ENCODE measurements at regions not wholly inside any gene's neighbourhood (a gene's known extent, or its start where the extent isn't known, plus 50 kb on each side); places are given as distances from the start of the nearest gene placed in this dataset.

- TF ChIP-seq REST (IDR thresholded peaks at IDR 0.05; ENCODE audit: low read depth): no peak
- no peak for TF ChIP-seq CREB1 (IDR thresholded peaks at IDR 0.05; ENCODE audit: low read depth)
Measured at GRCh38 chr20:24321973-24322372, 147.5 kb upstream of the SYNDIG1 start.

Data from Ishikawa (cell line).